SK-N-SH (cell line): ENCODE measurements at regions not wholly inside any gene's neighbourhood (a gene's known extent, or its start where the extent isn't known, plus 50 kb on each side); places are given as distances from the start of the nearest gene placed in this dataset.

Source experiments
- CTCF ChIA-PET: fragments of 300-600, 350-600 bp; formaldehyde crosslinking; extraction: SDS; loops from one replicate; lab custom pipeline; 2021; lab: Yijun Ruan, JAX
- POLR2A ChIA-PET: fragments of 350-600 bp; sonication (Branson Sonifier 250); formaldehyde crosslinking; extraction: SDS; loops from one replicate; lab custom pipeline; 2020; ENCODE audit warnings: antibody characterized with exemption, inconsistent platforms; lab: Yijun Ruan, JAX
- DNase-seq: peaks from one replicate; pipeline ENCODE4 v3.0.0; 2012
- H2AFZ ChIP-seq: fragments of 200-600 bp; sonication (generic); 2 replicates; pipeline ENCODE4 v1.8.1; 2016; ENCODE audit warnings: antibody characterized with exemption, mild to moderate bottlenecking, low read depth
- H3F3A ChIP-seq: fragments of 200-600 bp; sonication (generic); replicated peaks from 2 replicates; pipeline ENCODE3; 2016; ENCODE audit warnings: antibody characterized with exemption, mild to moderate bottlenecking; ENCODE audit not compliant: insufficient read depth
- H3K27ac ChIP-seq, 2 experiments: fragments of 200-500 bp in 1 of 2; fragments of 200-600 bp in 1 of 2; sonication (Bioruptor generic) in 1 of 2; sonication (generic), shearing (Covaris generic) in 1 of 2; 2 replicates each; pipeline versions ENCODE4 v1.5.1 to v1.6.1; 2014 to 2016; ENCODE audit warnings: low read depth in 2 of 2, inconsistent platforms in 1 of 2, low read length in 1 of 2, mild to moderate bottlenecking in 1 of 2, mixed read lengths in 1 of 2
- H3K27me3 ChIP-seq: fragments of 200-600 bp; sonication (generic), shearing (Covaris generic); 2 replicates; pipeline ENCODE4 v1.6.1; 2016; ENCODE audit warnings: mixed run types; ENCODE audit not compliant: insufficient read depth
- H3K36me3 ChIP-seq, 2 experiments: fragments of 200-500 bp in 1 of 2; fragments of 200-600 bp in 1 of 2; sonication (Bioruptor generic) in 1 of 2; sonication (generic) in 1 of 2; replicated peaks in 1 of 2; 2 replicates each; pipeline versions ENCODE3 to v1.5.1; 2014 to 2016; ENCODE audit warnings: low read length in 1 of 2, mild to moderate bottlenecking in 1 of 2; ENCODE audit not compliant: insufficient read depth in 2 of 2, control insufficient read depth in 1 of 2
- H3K4me1 ChIP-seq, 2 experiments: fragments of 200-500 bp in 1 of 2; fragments of 200-600 bp in 1 of 2; sonication (Bioruptor generic) in 1 of 2; sonication (generic), shearing (Covaris generic) in 1 of 2; 2 replicates each; pipeline versions ENCODE4 v1.5.1 to v1.6.1; 2014 to 2016; ENCODE audit warnings: low read depth in 1 of 2, low read length in 1 of 2, mixed run types in 1 of 2; ENCODE audit not compliant: insufficient read depth in 2 of 2, control insufficient read depth in 1 of 2
- H3K4me2 ChIP-seq: fragments of 200-600 bp; sonication (generic), shearing (Covaris generic); 2 replicates; pipeline ENCODE4 v1.6.1; 2017; ENCODE audit warnings: mixed run types
- H3K4me3 ChIP-seq, 2 experiments: fragments of 200-500 bp in 1 of 2; fragments of 200-600 bp in 1 of 2; sonication (Bioruptor generic) in 1 of 2; sonication (generic), shearing (Covaris generic) in 1 of 2; 2 replicates each; pipeline versions ENCODE4 v1.5.1 to v1.8.1; 2014 to 2016; ENCODE audit warnings: low read depth in 2 of 2, inconsistent platforms in 1 of 2, low read length in 1 of 2, mild to moderate bottlenecking in 1 of 2, mixed read lengths in 1 of 2, moderate library complexity in 1 of 2
- H3K79me2 ChIP-seq: fragments of 200-600 bp; sonication (generic); 2 replicates; pipeline ENCODE4 v1.8.1; 2017; ENCODE audit warnings: mild to moderate bottlenecking; ENCODE audit not compliant: insufficient read depth
- H3K9ac ChIP-seq: fragments of 200-600 bp; sonication (generic); 2 replicates; pipeline ENCODE4 v1.6.1; 2017; ENCODE audit warnings: mixed run types
- H3K9me2 ChIP-seq: fragments of 200-600 bp; sonication (generic); 2 replicates; pipeline ENCODE4 v1.6.1; 2017; ENCODE audit warnings: mixed run types
- H3K9me3 ChIP-seq: fragments of 200-600 bp; sonication (generic); 2 replicates; pipeline ENCODE4 v1.6.1; 2017; ENCODE audit warnings: mixed run types, mild to moderate bottlenecking, moderate library complexity
- H4K20me1 ChIP-seq: fragments of 200-600 bp; sonication (generic); 2 replicates; pipeline ENCODE4 v1.6.1; 2017; ENCODE audit warnings: mild to moderate bottlenecking, mixed run types; ENCODE audit not compliant: insufficient read depth
- CTCF ChIP-seq: fragments of 200-600 bp; sonication (generic); IDR thresholded peaks from 2 replicates; pipeline ENCODE4 v1.6.1; 2017; ENCODE audit warnings: antibody characterized with exemption, mild to moderate bottlenecking, moderate library complexity
- FOSL2 ChIP-seq: IDR thresholded peaks from 2 replicates; pipeline ENCODE4 v1.4.0; 2012; ENCODE audit warnings: low read depth, mild to moderate bottlenecking, moderate library complexity, borderline replicate concordance
- GABPA ChIP-seq: IDR thresholded peaks from 2 replicates; pipeline ENCODE4 v1.4.0; 2012; ENCODE audit warnings: low read depth, mild to moderate bottlenecking
- GATA2 ChIP-seq: sonication (generic); formaldehyde crosslinking; IDR thresholded peaks from 2 replicates; pipeline ENCODE4 v1.5.0; 2020; ENCODE audit warnings: mild to moderate bottlenecking, missing genetic modification reagents
- MAX ChIP-seq: IDR thresholded peaks from 2 replicates; pipeline ENCODE4 v1.4.0; 2012; ENCODE audit warnings: low read depth
- NRF1 ChIP-seq: IDR thresholded peaks from 2 replicates; pipeline ENCODE4 v1.6.1; 2012; ENCODE audit warnings: low read depth, mild to moderate bottlenecking, low read length
- PBX3 ChIP-seq: IDR thresholded peaks from 2 replicates; pipeline ENCODE4; 2012
- RCOR1 ChIP-seq: fragments of 150-350 bp; IDR thresholded peaks from 2 replicates; pipeline ENCODE4 v1.6.1; 2017; ENCODE audit warnings: antibody characterized with exemption, low read length
- RFX5 ChIP-seq: IDR thresholded peaks from 2 replicates; pipeline ENCODE4 v1.6.1; 2012; ENCODE audit warnings: mild to moderate bottlenecking, improper control_type of control experiment, low read length
- RXRA ChIP-seq: IDR thresholded peaks from 2 replicates; pipeline ENCODE4 v1.4.0; 2012; ENCODE audit warnings: low read depth, mild to moderate bottlenecking, borderline replicate concordance
- SMC3 ChIP-seq: IDR thresholded peaks from 2 replicates; pipeline ENCODE4 v1.6.1; 2012; ENCODE audit warnings: low read depth, low read length, improper control_type of control experiment
- TEAD4 ChIP-seq: IDR thresholded peaks from 2 replicates; pipeline ENCODE4 v1.4.0; 2012; ENCODE audit warnings: mild to moderate bottlenecking, borderline replicate concordance; ENCODE audit not compliant: insufficient read depth
- YY1 ChIP-seq: IDR thresholded peaks from 2 replicates; pipeline ENCODE4 v1.4.0; 2012; ENCODE audit warnings: low read depth, mild to moderate bottlenecking
- WGBS: methylation state at CpG from one replicate; pipeline ENCODE4 v1.1.6; 2017; ENCODE audit warnings: low lambda C conversion rate; 5-methylcytosine and 5-hydroxymethylcytosine counted together
- TF ChIP-seq, protein P1 (sequence below): IDR thresholded peaks from 2 replicates; pipeline ENCODE4 v1.6.1; 2012; ENCODE audit warnings: mild to moderate bottlenecking, low read depth, low read length, moderate library complexity

DNA sequence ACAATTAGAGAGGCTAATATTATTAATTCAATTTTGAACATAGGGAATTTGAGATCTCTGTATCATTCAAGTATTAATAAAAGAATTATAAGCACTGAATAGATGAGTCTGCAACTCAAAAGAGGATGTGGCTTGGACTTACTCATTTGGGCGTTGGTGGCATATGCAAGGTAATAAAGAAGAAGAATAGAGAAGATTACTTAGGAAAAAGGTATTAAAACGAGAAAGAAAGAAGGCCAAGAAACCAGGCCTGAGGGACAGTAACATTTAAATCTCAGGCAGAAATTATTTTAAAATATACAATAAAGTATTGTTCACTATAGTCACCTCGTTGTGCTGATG is 383.0 kb upstream of the INTU start:
- H3K79me2 ChIP-seq, result no peaks in the 10 kb centered on the region
- no peak overlapping the region for H3K27ac ChIP-seq
- no peaks in the 10 kb centered on the region for H3K27me3 ChIP-seq
- H3K9me3 ChIP-seq, result no peaks in the 10 kb centered on the region; the same call in 1 of the 2 replicates
- no peak overlapping the region for H2AFZ ChIP-seq
- DNase-seq, result no peak
- H3K4me2 ChIP-seq, result no peak overlapping the region
- TF ChIP-seq, protein P1, sequence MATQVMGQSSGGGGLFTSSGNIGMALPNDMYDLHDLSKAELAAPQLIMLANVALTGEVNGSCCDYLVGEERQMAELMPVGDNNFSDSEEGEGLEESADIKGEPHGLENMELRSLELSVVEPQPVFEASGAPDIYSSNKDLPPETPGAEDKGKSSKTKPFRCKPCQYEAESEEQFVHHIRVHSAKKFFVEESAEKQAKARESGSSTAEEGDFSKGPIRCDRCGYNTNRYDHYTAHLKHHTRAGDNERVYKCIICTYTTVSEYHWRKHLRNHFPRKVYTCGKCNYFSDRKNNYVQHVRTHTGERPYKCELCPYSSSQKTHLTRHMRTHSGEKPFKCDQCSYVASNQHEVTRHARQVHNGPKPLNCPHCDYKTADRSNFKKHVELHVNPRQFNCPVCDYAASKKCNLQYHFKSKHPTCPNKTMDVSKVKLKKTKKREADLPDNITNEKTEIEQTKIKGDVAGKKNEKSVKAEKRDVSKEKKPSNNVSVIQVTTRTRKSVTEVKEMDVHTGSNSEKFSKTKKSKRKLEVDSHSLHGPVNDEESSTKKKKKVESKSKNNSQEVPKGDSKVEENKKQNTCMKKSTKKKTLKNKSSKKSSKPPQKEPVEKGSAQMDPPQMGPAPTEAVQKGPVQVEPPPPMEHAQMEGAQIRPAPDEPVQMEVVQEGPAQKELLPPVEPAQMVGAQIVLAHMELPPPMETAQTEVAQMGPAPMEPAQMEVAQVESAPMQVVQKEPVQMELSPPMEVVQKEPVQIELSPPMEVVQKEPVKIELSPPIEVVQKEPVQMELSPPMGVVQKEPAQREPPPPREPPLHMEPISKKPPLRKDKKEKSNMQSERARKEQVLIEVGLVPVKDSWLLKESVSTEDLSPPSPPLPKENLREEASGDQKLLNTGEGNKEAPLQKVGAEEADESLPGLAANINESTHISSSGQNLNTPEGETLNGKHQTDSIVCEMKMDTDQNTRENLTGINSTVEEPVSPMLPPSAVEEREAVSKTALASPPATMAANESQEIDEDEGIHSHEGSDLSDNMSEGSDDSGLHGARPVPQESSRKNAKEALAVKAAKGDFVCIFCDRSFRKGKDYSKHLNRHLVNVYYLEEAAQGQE, result no peak
- no peak for TF ChIP-seq NRF1
- no peak for TF ChIP-seq MAX
- TF ChIP-seq RCOR1, result no peak
- no peak for TF ChIP-seq RFX5
- TF ChIP-seq GATA2 (CRISPR knock-in tag), result no peak
- no peak for TF ChIP-seq FOSL2
- no peak for TF ChIP-seq PBX3
- no peak for TF ChIP-seq SMC3
- no peak for TF ChIP-seq TEAD4
- no peak for TF ChIP-seq YY1
- no peak for TF ChIP-seq GABPA
- no peak for TF ChIP-seq RXRA
- no peak for TF ChIP-seq CTCF
- ChIA-PET CTCF (no interaction called here), POLR2A (no interaction called here)
- no peaks in the 10 kb centered on the region for H4K20me1 ChIP-seq
- peaks cover 4% of the 10 kb centered on the region for H3F3A ChIP-seq
- H3K9ac ChIP-seq, result no peak overlapping the region
- no peaks in the 10 kb centered on the region for H3K4me1 ChIP-seq
- H3K9me2 ChIP-seq, result no peaks in the 10 kb centered on the region
- no peaks in the 10 kb centered on the region for H3K36me3 ChIP-seq
- no peak overlapping the region for H3K4me3 ChIP-seq
- 22% methylated on average over 3 of the region's 3 CpGs for WGBS
